SU-DHL-6 (cell line): ENCODE measurements at regions not wholly inside any gene's neighbourhood (a gene's known extent, or its start where the extent isn't known, plus 50 kb on each side); places are given as distances from the start of the nearest gene placed in this dataset.

Source experiments
- H2AFZ ChIP-seq: fragments of 200-600 bp; sonication (generic); 2 replicates; pipeline ENCODE4 v1.6.1; 2014; ENCODE audit warnings: low read depth, mild to moderate bottlenecking, moderate library complexity, mixed read lengths, antibody characterized with exemption, low read length; ENCODE audit not compliant: severe bottlenecking
- H3F3A ChIP-seq: fragments of 200-600 bp; shearing (Covaris generic); 2 replicates; pipeline ENCODE4 v1.6.0; 2016; ENCODE audit warnings: antibody characterized with exemption, mild to moderate bottlenecking; ENCODE audit not compliant: insufficient read depth
- H3K27ac ChIP-seq: fragments of 200-600 bp; sonication (generic); 2 replicates; pipeline ENCODE4 v1.5.1; 2016; ENCODE audit warnings: low read depth, mild to moderate bottlenecking, low read length, moderate library complexity, mixed read lengths
- H3K27me3 ChIP-seq: fragments of 200-600 bp; sonication (generic), shearing (Covaris generic); 2 replicates; pipeline ENCODE4 v1.6.0; 2014; ENCODE audit warnings: mild to moderate bottlenecking, low read length
- H3K36me3 ChIP-seq: fragments of 200-600 bp; sonication (generic); 2 replicates; pipeline ENCODE4 v1.6.1; 2014; ENCODE audit warnings: mild to moderate bottlenecking, low read length, mixed read lengths
- H3K4me2 ChIP-seq: fragments of 300-600, 200-600 bp; shearing (Covaris generic), sonication (generic); 2 replicates; pipeline ENCODE4 v1.6.0; 2014; ENCODE audit warnings: low read length, low read depth, mild to moderate bottlenecking; ENCODE audit not compliant: poor library complexity, severe bottlenecking
- H3K4me3 ChIP-seq: fragments of 200-600 bp; sonication (generic); 2 replicates; pipeline ENCODE4 v1.5.1; 2014; ENCODE audit warnings: antibody characterized with exemption, low read length, mild to moderate bottlenecking, mixed read lengths; ENCODE audit not compliant: insufficient read depth, poor library complexity, severe bottlenecking
- H3K79me2 ChIP-seq: fragments of 200-600 bp; sonication (generic); 2 replicates; pipeline ENCODE4 v1.6.1; 2014; ENCODE audit warnings: mild to moderate bottlenecking, low read length, moderate library complexity; ENCODE audit not compliant: insufficient read depth
- H3K9ac ChIP-seq: fragments of 200-600 bp; sonication (generic); 2 replicates; pipeline ENCODE4 v1.7.0; 2014; ENCODE audit warnings: mild to moderate bottlenecking, low read length
- H3K9me2 ChIP-seq: fragments of 200-600 bp; sonication (generic); replicated peaks from 2 replicates; pipeline ENCODE4 v1.6.1; 2014; ENCODE audit warnings: low read length; ENCODE audit not compliant: insufficient read depth
- H3K9me3 ChIP-seq: fragments of 200-600 bp; sonication (generic); 2 replicates; pipeline ENCODE4 v1.6.1; 2014; ENCODE audit warnings: low read length, mixed read lengths; ENCODE audit not compliant: insufficient read depth
- H4K20me1 ChIP-seq: fragments of 200-600 bp; sonication (generic); 2 replicates; pipeline ENCODE4 v1.6.1; 2014; ENCODE audit warnings: low read depth, mild to moderate bottlenecking, antibody characterized with exemption, low read length, moderate library complexity, mixed read lengths
- CTCF ChIP-seq: fragments of 200-600 bp; sonication (generic); IDR thresholded peaks from one replicate; pipeline ENCODE4 v1.5.1; 2017; ENCODE audit warnings: antibody characterized with exemption, mild to moderate bottlenecking, low read length, moderate library complexity; ENCODE audit not compliant: insufficient read depth, poor library complexity, severe bottlenecking
- EZH2phosphoT487 ChIP-seq: fragments of 200-600 bp; sonication (generic), shearing (Covaris generic); conservative IDR thresholded peaks from 2 replicates; pipeline ENCODE4 v1.6.1; 2018; ENCODE audit warnings: mild to moderate bottlenecking, antibody characterized with exemption, low read length, moderate library complexity, mixed read lengths

GRCh38 chr11:37830529-37830928, 1232.5 kb upstream of the RAG2 start:
- Histone ChIP-seq H3K27ac (no peak overlapping the region), H3K9ac (no peak overlapping the region), H3K9me3 (no peaks in the 10 kb centered on the region), H3K27me3 (no peaks in the 10 kb centered on the region), H3K36me3 (no peaks in the 10 kb centered on the region), H4K20me1 (no peaks in the 10 kb centered on the region), H2AFZ (no peak overlapping the region), H3K4me3 (no peak overlapping the region), H3K79me2 (no peaks in the 10 kb centered on the region), H3K9me2 (no peaks in the 10 kb centered on the region), H3F3A (no peaks in the 10 kb centered on the region), H3K4me2 (no peak overlapping the region)
- TF ChIP-seq CTCF (no peak), EZH2phosphoT487 (no peak)

- Histone ChIP-seq H2AFZ (no peak overlapping the region), H3K79me2 (no peaks in the 10 kb centered on the region), H4K20me1 (no peaks in the 10 kb centered on the region), H3K27ac (no peak overlapping the region), H3K4me2 (no peak overlapping the region), H3K9me2 (no peaks in the 10 kb centered on the region), H3K9me3 (no peaks in the 10 kb centered on the region), H3K36me3 (no peaks in the 10 kb centered on the region), H3K4me3 (no peak overlapping the region), H3K27me3 (no peaks in the 10 kb centered on the region), H3F3A (no peaks in the 10 kb centered on the region), H3K9ac (no peak overlapping the region)
- TF ChIP-seq CTCF: no peak
- no peak for TF ChIP-seq EZH2phosphoT487
Measured at GRCh38 chr11:37817727-37818270, 1219.8 kb upstream of the RAG2 start.

DNA sequence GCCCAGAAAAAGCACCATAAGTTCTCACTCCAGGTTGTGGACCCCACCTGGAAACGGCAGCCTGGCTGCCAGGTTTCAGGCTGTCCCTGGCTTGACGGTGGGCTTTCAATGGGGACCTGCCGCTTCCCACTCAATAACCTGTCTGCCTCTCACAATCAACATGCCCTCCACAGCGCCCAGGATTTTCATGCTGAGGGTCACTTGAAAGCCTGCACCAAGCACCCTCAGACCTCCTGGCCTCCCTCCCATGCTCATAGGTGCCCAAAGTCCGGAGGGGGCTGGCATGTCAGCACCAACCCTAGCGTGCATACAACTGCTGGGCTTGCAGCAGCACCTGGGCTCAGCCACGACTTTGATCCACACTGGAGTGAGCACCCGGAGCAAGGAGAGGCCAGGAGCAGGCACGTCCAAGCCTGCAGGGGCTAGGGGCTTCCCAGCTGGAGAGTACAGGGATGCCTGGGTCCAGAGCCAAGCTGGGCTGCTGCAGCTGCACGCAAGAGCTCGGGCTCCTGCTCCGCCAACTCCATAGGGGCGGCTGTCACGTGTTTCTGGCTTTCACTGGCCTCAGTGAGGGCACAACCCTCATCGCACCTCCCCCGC, 1214.3 kb upstream of the RAG2 start:
- H3K79me2 ChIP-seq: no peaks in the 10 kb centered on the region
- H3K36me3 ChIP-seq: no peaks in the 10 kb centered on the region
- TF ChIP-seq CTCF: no peak
- TF ChIP-seq EZH2phosphoT487: no peak
- H4K20me1 ChIP-seq: no peaks in the 10 kb centered on the region
- H2AFZ ChIP-seq: no peak overlapping the region
- no peak overlapping the region for H3K9ac ChIP-seq
- H3K9me2 ChIP-seq: no peaks in the 10 kb centered on the region
- no peak overlapping the region for H3K4me2 ChIP-seq
- no peaks in the 10 kb centered on the region for H3K27me3 ChIP-seq
- no peaks in the 10 kb centered on the region for H3F3A ChIP-seq
- no peaks in the 10 kb centered on the region for H3K9me3 ChIP-seq
- H3K4me3 ChIP-seq: no peak overlapping the region
- H3K27ac ChIP-seq: no peak overlapping the region

DNA sequence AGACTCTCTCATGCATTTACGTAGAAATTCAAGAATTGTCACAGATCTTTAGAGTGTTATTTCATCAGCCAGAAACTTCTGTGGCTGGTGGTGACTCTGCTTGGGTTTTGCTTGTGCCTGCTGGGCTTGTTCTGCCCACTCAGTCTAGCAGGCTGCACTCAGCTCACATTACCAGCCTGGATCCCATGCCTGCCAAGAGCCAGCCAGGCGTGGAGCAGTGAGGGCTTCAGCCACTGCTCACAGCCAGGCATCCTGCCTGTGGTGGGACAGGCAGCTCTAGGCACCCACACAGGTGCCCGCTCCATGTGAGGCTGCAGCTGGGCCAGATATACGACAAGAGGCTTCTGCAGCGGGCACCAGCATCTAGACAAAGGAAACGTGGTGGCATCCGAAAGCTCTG, 1213.3 kb upstream of the RAG2 start:
- no peaks in the 10 kb centered on the region for H3K9me3 ChIP-seq
- H3K9me2 ChIP-seq: no peaks in the 10 kb centered on the region
- H4K20me1 ChIP-seq: no peaks in the 10 kb centered on the region
- TF ChIP-seq CTCF (no peak), EZH2phosphoT487 (no peak)
- H3K79me2 ChIP-seq: no peaks in the 10 kb centered on the region
- H3K4me2 ChIP-seq: no peak overlapping the region
- H3K4me3 ChIP-seq: no peak overlapping the region
- no peaks in the 10 kb centered on the region for H3K36me3 ChIP-seq
- no peak overlapping the region for H3K9ac ChIP-seq
- no peaks in the 10 kb centered on the region for H3K27me3 ChIP-seq
- H3K27ac ChIP-seq: no peak overlapping the region
- H2AFZ ChIP-seq: no peak overlapping the region
- H3F3A ChIP-seq: no peaks in the 10 kb centered on the region
